WTC11 (cell line): ENCODE measurements at regions not wholly inside any gene's neighbourhood (a gene's known extent, or its start where the extent isn't known, plus 50 kb on each side); places are given as distances from the start of the nearest gene placed in this dataset.

ENCODE experiments used
- ATAC-seq: fragments of 200-7000 bp; cut with Tn5 transposase; 2 replicates; pipeline ENCODE4 v1.10.0; 2021; ENCODE audit warnings: mild to moderate bottlenecking, moderate library complexity
- CTCF ChIA-PET: fragments of 300-600 bp; sonication (Branson Sonifier 250); formaldehyde crosslinking; loops from one replicate; lab custom pipeline; 2021; ENCODE audit warnings: antibody characterized with exemption; lab: Charles Lee
- POLR2A ChIA-PET: fragments of 350-600 bp; sonication (Branson Sonifier 250); formaldehyde crosslinking; loops from one replicate; lab custom pipeline; 2021; ENCODE audit warnings: antibody characterized with exemption; lab: Charles Lee
- DNase-seq: peaks from one replicate; pipeline ENCODE4 v3.0.0; 2021; ENCODE audit warnings: low spot score
- H3K27ac Mint-ChIP-seq: 2 replicates; pipeline ENCODE4 v1.8.0; 2021; ENCODE audit warnings: mixed read lengths
- H3K27me3 Mint-ChIP-seq: 2 replicates; pipeline ENCODE4 v1.8.0; 2021; ENCODE audit warnings: low read depth, mild to moderate bottlenecking, moderate library complexity, mixed read lengths
- H3K36me3 Mint-ChIP-seq: 2 replicates; pipeline ENCODE4 v1.8.0; 2021; ENCODE audit warnings: mixed read lengths
- H3K4me1 Mint-ChIP-seq: 2 replicates; pipeline ENCODE4 v1.8.0; 2022; ENCODE audit warnings: mixed read lengths
- H3K4me3 Mint-ChIP-seq: 2 replicates; pipeline ENCODE4 v1.8.0; 2021; ENCODE audit warnings: mild to moderate bottlenecking, moderate library complexity, mixed read lengths
- H3K9me3 Mint-ChIP-seq: 2 replicates; pipeline ENCODE4 v1.8.0; 2021; ENCODE audit warnings: mixed read lengths
- ATF1 ChIP-seq: sonication (generic); formaldehyde crosslinking; IDR thresholded peaks from 2 replicates; pipeline ENCODE4 v1.8.1; 2023; ENCODE audit warnings: mild to moderate bottlenecking, moderate library complexity, missing genetic modification reagents
- CREM ChIP-seq: sonication (generic); formaldehyde crosslinking; IDR thresholded peaks from 2 replicates; pipeline ENCODE4 v1.8.1; 2022; ENCODE audit warnings: mild to moderate bottlenecking, missing genetic modification reagents, moderate library complexity
- E2F1 ChIP-seq: sonication (generic); formaldehyde crosslinking; IDR thresholded peaks from 2 replicates; pipeline ENCODE4 v1.8.0; 2022; ENCODE audit warnings: mild to moderate bottlenecking, missing genetic modification reagents
- E2F4 ChIP-seq: sonication (generic); formaldehyde crosslinking; IDR thresholded peaks from 2 replicates; pipeline ENCODE4 v1.8.1; 2022; ENCODE audit warnings: low read depth, mild to moderate bottlenecking, moderate library complexity, missing genetic modification reagents, borderline replicate concordance
- ERG ChIP-seq: fragments of 250-450 bp; sonication (Bioruptor Pico); IDR thresholded peaks from 2 replicates; pipeline ENCODE4 v1.8.0; 2021; ENCODE audit warnings: mild to moderate bottlenecking
- ESRRA ChIP-seq: sonication (generic); formaldehyde crosslinking; IDR thresholded peaks from 2 replicates; pipeline ENCODE4 v1.8.1; 2022; ENCODE audit warnings: mild to moderate bottlenecking, missing genetic modification reagents, borderline replicate concordance
- FOXK1 ChIP-seq: sonication (generic); formaldehyde crosslinking; IDR thresholded peaks from 2 replicates; pipeline ENCODE4 v1.8.0; 2022; ENCODE audit warnings: mild to moderate bottlenecking, moderate library complexity, missing genetic modification reagents
- FOXP4 ChIP-seq: sonication (generic); formaldehyde crosslinking; IDR thresholded peaks from 2 replicates; pipeline ENCODE4 v1.8.0; 2022; ENCODE audit warnings: mild to moderate bottlenecking, missing genetic modification reagents
- GABPB1 ChIP-seq: sonication (generic); formaldehyde crosslinking; IDR thresholded peaks from 2 replicates; pipeline ENCODE4 v1.8.1; 2023; ENCODE audit warnings: mild to moderate bottlenecking, missing genetic modification reagents
- HMGA2 ChIP-seq: fragments of 250-450 bp; sonication (Bioruptor Pico); IDR thresholded peaks from 2 replicates; pipeline ENCODE4 v1.4.0; 2021; ENCODE audit warnings: mild to moderate bottlenecking, moderate library complexity
- MAX ChIP-seq: sonication (generic); formaldehyde crosslinking; IDR thresholded peaks from 2 replicates; pipeline ENCODE4 v1.8.0; 2022; ENCODE audit warnings: mild to moderate bottlenecking, missing genetic modification reagents
- MXD4 ChIP-seq: fragments of 250-450 bp; sonication (Bioruptor Pico); IDR thresholded peaks from 2 replicates; pipeline ENCODE4 v1.8.0; 2021; ENCODE audit warnings: mild to moderate bottlenecking, moderate library complexity, borderline replicate concordance
- MYBL2 ChIP-seq: sonication (generic); formaldehyde crosslinking; IDR thresholded peaks from 2 replicates; pipeline ENCODE4 v1.8.1; 2023; ENCODE audit warnings: mild to moderate bottlenecking, moderate library complexity, missing genetic modification reagents
- NFE2L1 ChIP-seq: sonication (generic); formaldehyde crosslinking; IDR thresholded peaks from 2 replicates; pipeline ENCODE4 v1.8.1; 2023; ENCODE audit warnings: missing genetic modification reagents
- RORB ChIP-seq: fragments of 250-450 bp; sonication (Bioruptor Pico); IDR thresholded peaks from 2 replicates; pipeline ENCODE4 v1.9.0; 2021; ENCODE audit warnings: mild to moderate bottlenecking
- ZMAT4 ChIP-seq: fragments of 250-450 bp; sonication (Bioruptor Pico); IDR thresholded peaks from 2 replicates; pipeline ENCODE4 v1.9.0; 2021; ENCODE audit warnings: mild to moderate bottlenecking
- ZNF263 ChIP-seq: sonication (generic); formaldehyde crosslinking; IDR thresholded peaks from 2 replicates; pipeline ENCODE4 v1.8.1; 2022; ENCODE audit warnings: low read depth, mild to moderate bottlenecking, moderate library complexity, missing genetic modification reagents
- ZNF281 ChIP-seq: sonication (generic); formaldehyde crosslinking; IDR thresholded peaks from 2 replicates; pipeline ENCODE4 v1.8.0; 2023; ENCODE audit warnings: mild to moderate bottlenecking, missing genetic modification reagents
- ZNF317 ChIP-seq: sonication (generic); formaldehyde crosslinking; IDR thresholded peaks from 2 replicates; pipeline ENCODE4 v1.8.1; 2023; ENCODE audit warnings: low read depth, mild to moderate bottlenecking, moderate library complexity, missing genetic modification reagents, borderline replicate concordance
- ZNF416 ChIP-seq: fragments of 250-450 bp; sonication (Bioruptor Pico); IDR thresholded peaks from 2 replicates; pipeline ENCODE4 v1.9.0; 2021; ENCODE audit warnings: mild to moderate bottlenecking, inconsistent platforms
- ZNF423 ChIP-seq: fragments of 250-450 bp; sonication (Bioruptor Pico); IDR thresholded peaks from 2 replicates; pipeline ENCODE4 v2.1.2; 2022; ENCODE audit warnings: mild to moderate bottlenecking, moderate library complexity
- ZNF671 ChIP-seq: fragments of 250-450 bp; sonication (Bioruptor Pico); IDR thresholded peaks from 2 replicates; pipeline ENCODE4 v1.8.0; 2021; ENCODE audit warnings: mild to moderate bottlenecking

GRCh38 chrX:131853440-131853839, 169.7 kb upstream of the STK26 start:
- Mint-ChIP-seq H3K4me1 (peaks cover 3% of the 10 kb centered on the region; the same call in 1 of the 2 replicates), H3K36me3 (no peaks in the 10 kb centered on the region), H3K27me3 (no peaks in the 10 kb centered on the region)

GRCh38 chrX:131854581-131854980, 168.5 kb upstream of the STK26 start:
- no peak overlapping the region for H3K4me3 Mint-ChIP-seq
- DNase-seq: no peak
- ChIA-PET CTCF (interaction anchor here (0.5 to 2.2 kb wide), 8 partner anchors 13 to 777 kb away, joined by 3 to 14 read pairs (median 4); partner anchors contain the start of gene RAP2C), POLR2A (no interaction called here)
- H3K4me1 Mint-ChIP-seq: peaks cover 3% of the 10 kb centered on the region; the same call in 1 of the 2 replicates
- TF ChIP-seq ERG (CRISPR knock-in tag) (no peak), HMGA2 (CRISPR knock-in tag) (no peak), ZNF317 (CRISPR knock-in tag) (no peak), ATF1 (CRISPR knock-in tag) (no peak), CREM (CRISPR knock-in tag) (no peak), ZNF263 (CRISPR knock-in tag) (no peak), FOXP4 (CRISPR knock-in tag) (no peak), MAX (CRISPR knock-in tag) (no peak), GABPB1 (CRISPR knock-in tag) (no peak)
- no peaks in the 10 kb centered on the region for H3K9me3 Mint-ChIP-seq
- no peaks in the 10 kb centered on the region for H3K36me3 Mint-ChIP-seq
- H3K27me3 Mint-ChIP-seq: no peaks in the 10 kb centered on the region
- no peak overlapping the region for H3K27ac Mint-ChIP-seq
- no peak for ATAC-seq

More at GRCh38 chrX:131853440-131853839, 169.7 kb upstream of the STK26 start:
- Mint-ChIP-seq H3K9me3 (no peaks in the 10 kb centered on the region), H3K27ac (no peak overlapping the region), H3K4me3 (no peak overlapping the region)
- POLR2A ChIA-PET: no interaction called here
- DNase-seq: no peak
- no peak for ATAC-seq
- CTCF ChIA-PET: interaction anchor here (1.5 to 2.2 kb wide), 2 partner anchors 12 to 366 kb away, joined by 5 to 14 read pairs; partner anchors contain the start of gene RAP2C
- no peak for TF ChIP-seq ZMAT4 (CRISPR knock-in tag)
- no peak for TF ChIP-seq ESRRA (CRISPR knock-in tag)
- no peak for TF ChIP-seq ZNF671 (CRISPR knock-in tag)
- TF ChIP-seq MYBL2 (CRISPR knock-in tag): no peak
- TF ChIP-seq ZNF263 (CRISPR knock-in tag): no peak
- no peak for TF ChIP-seq MXD4 (CRISPR knock-in tag)
- TF ChIP-seq ATF1 (CRISPR knock-in tag): no peak

GRCh38 chrX:131861088-131861787, 161.9 kb upstream of the STK26 start:
- H3K36me3 Mint-ChIP-seq: no peaks in the 10 kb centered on the region
- H3K27ac Mint-ChIP-seq: no peak overlapping the region
- H3K9me3 Mint-ChIP-seq: peaks cover 8% of the 10 kb centered on the region; the same call in 1 of the 2 replicates
- H3K4me3 Mint-ChIP-seq: no peak overlapping the region
- no peaks in the 10 kb centered on the region for H3K27me3 Mint-ChIP-seq
- ChIA-PET POLR2A (no interaction called here), CTCF (no interaction called here)
- no peak for ATAC-seq
- DNase-seq: no peak
- no peaks in the 10 kb centered on the region for H3K4me1 Mint-ChIP-seq
- TF ChIP-seq ESRRA (CRISPR knock-in tag) (no peak), FOXK1 (no peak), ZNF423 (CRISPR knock-in tag) (no peak), ZNF281 (CRISPR knock-in tag) (no peak), NFE2L1 (no peak), E2F4 (CRISPR knock-in tag) (no peak), ZMAT4 (CRISPR knock-in tag) (no peak), RORB (no peak), ZNF416 (CRISPR knock-in tag) (no peak), E2F1 (CRISPR knock-in tag) (no peak)
